Posterior vena cava (tissue), 2 donors: ENCODE measurements at regions not wholly inside any gene's neighbourhood (a gene's known extent, or its start where the extent isn't known, plus 50 kb on each side); places are given as distances from the start of the nearest gene placed in this dataset.

Experiments
- DNase-seq: peaks from one replicate; pipeline ENCODE4 v3.0.0-alpha.2; 2020; ENCODE audit warnings: low spot score
- intact Hi-C, 2 donors: fragments of 100-400 bp; cut with DNase I; formaldehyde crosslinking; loops; one replicate each; pipeline versions ENCODE4 v1.14.1 to v1.14.2; 2022 to 2023
- donor health status: DM: yes; HTN: yes; CAD: no.
- donor health status: DM: yes; HTN: yes; CAD: no.

GRCh38 chr15:58293622-58294550 is 137.9 kb upstream of the LIPC start:
- intact Hi-C loops: loop anchor here in 1 of 2 donors (10.0 kb wide), 1 partner anchor 81 kb away; no protein-coding TSS in a partner anchor
- no peak for DNase-seq

- no peak for DNase-seq
- intact Hi-C loops: loop anchor here in 1 of 2 donors (1.0 to 10.0 kb wide), 2 partner anchors 48 to 80 kb away; no protein-coding TSS in a partner anchor
Observed at GRCh38 chr15:58294681-58295254, 137.0 kb upstream of the LIPC start.

- no peak for DNase-seq
- intact Hi-C loops: loop anchor here in 1 of 2 donors (1.0 to 10.0 kb wide), 2 partner anchors 49 to 79 kb away; no protein-coding TSS in a partner anchor
Observed at GRCh38 chr15:58295637-58296215, 136.1 kb upstream of the LIPC start.

- DNase-seq: no peak
- intact Hi-C loops: loop anchor here in 1 of 2 donors (10.0 kb wide), 1 partner anchor 79 kb away; no protein-coding TSS in a partner anchor
Observed at GRCh38 chr15:58296276-58296675, 135.5 kb upstream of the LIPC start.

- no peak for DNase-seq
- intact Hi-C loops: loop anchor here in 1 of 2 donors (10.0 kb wide), 1 partner anchor 77 kb away; no protein-coding TSS in a partner anchor
Observed at GRCh38 chr15:58297639-58298038, 134.2 kb upstream of the LIPC start.

- intact Hi-C loops: loop anchor here in 1 of 2 donors (10.0 kb wide), 1 partner anchor 76 kb away; no protein-coding TSS in a partner anchor
Observed at GRCh38 chr15:58298879-58299850, 132.6 kb upstream of the LIPC start.

GRCh38 chr15:58302832-58303231 is 129.0 kb upstream of the LIPC start:
- intact Hi-C loops: no loop called here
- DNase-seq: no peak

More at GRCh38 chr15:58298879-58299850, 132.6 kb upstream of the LIPC start:
- no peak for DNase-seq

- no peak for DNase-seq
- intact Hi-C loops: no loop called here
Observed at GRCh38 chr15:58303236-58303635, 128.6 kb upstream of the LIPC start.

GRCh38 chr15:58306591-58307312 is 125.0 kb upstream of the LIPC start:
- intact Hi-C loops: no loop called here
- DNase-seq: no peak

GRCh38 chr15:58307313-58307961 is 124.4 kb upstream of the LIPC start:
- no peak for DNase-seq
- intact Hi-C loops: no loop called here

GRCh38 chr15:58308742-58309355 is 122.9 kb upstream of the LIPC start:
- intact Hi-C loops: no loop called here
- no peak for DNase-seq

- no peak for DNase-seq
- intact Hi-C loops: no loop called here
Observed at GRCh38 chr15:58309963-58310928, 121.5 kb upstream of the LIPC start.

- no peak for DNase-seq
- intact Hi-C loops: no loop called here
Observed at GRCh38 chr15:58311556-58311955, 120.2 kb upstream of the LIPC start.

GRCh38 chr15:58312031-58312430 is 119.8 kb upstream of the LIPC start:
- DNase-seq: no peak

GRCh38 chr15:58313304-58313703 is 118.5 kb upstream of the LIPC start:
- no peak for DNase-seq
- intact Hi-C loops: no loop called here

More at GRCh38 chr15:58312031-58312430, 119.8 kb upstream of the LIPC start:
- intact Hi-C loops: no loop called here
